ENCODE measurements at regions not wholly inside any gene's neighbourhood (a gene's known extent, or its start where the extent isn't known, plus 50 kb on each side); places are given as distances from the start of the nearest gene placed in this dataset.
A peak's percentile ranks its signal among the peaks of the same experiment; 100 is the strongest.

DNA sequence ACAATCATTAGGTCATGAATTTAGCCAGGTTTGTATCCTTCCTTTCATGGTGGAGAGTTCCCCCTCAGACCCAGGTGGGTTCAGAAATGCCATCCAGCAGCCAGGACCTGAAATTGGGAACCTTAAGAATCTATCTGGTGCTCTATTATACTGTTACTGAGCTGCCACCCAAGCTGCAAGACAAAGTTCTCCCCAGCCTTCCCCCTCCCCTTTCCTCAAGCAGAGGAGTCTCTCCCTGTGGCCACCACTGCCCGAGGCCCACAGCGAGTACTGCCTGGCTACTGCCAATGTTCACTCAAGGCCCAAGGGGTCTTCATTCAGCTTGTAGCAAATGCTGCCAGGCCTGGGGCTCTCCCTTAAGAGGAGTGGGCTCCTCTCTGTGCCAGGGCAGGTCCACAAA is 133.8 kb downstream of the TMEM38B start:
- DNase-seq = no peak

DNA sequence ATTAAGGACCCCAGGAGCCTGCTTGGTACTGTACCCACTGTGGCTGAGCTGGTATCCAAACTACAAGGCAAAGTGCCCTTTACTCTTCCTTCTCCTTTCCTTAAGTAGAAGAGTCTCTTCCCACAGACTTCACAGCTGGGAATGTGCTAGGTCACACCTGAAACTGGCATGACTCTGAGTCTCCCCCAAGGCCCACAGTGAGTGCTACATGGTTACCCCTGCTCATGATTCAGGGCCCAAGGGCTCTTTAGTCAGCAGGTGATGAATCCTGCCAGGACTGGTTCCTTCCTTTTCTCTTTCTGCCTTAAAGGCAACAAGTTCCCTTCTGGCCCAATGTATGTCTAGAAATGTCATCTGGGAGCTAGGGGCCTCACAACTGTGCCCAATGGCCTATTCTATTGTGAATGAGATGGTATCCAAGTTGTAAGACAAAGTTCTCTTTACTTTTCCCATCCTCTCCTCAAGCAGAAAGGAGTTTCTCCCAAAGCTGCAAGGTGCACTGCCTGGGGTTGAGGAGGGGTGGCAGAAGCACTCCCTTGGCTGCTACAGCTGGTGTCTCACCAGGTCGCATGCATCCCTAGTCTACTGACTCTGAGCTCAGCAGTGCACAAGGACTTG is 134.4 kb downstream of the TMEM38B start:
- DNase-seq = no peak

DNA sequence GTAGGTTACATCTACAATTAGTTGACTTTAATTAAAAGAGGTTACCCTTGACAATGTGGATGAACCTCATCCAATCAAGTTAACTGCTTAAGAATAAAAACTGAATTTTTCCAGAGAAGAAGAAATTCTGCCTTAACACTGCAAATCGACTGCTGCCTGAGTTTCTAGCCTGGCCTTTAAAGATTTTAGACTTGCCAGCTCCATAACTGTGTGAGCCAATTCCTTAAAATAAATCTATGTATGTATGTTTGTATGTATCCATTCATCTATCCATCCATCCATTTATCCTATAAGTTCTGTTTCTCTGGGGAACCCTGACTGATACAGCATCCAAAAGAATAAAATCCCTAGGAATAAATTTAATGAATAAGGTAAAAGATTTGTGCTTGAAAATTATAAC is 136.1 kb downstream of the TMEM38B start:
- no peak for DNase-seq

DNA sequence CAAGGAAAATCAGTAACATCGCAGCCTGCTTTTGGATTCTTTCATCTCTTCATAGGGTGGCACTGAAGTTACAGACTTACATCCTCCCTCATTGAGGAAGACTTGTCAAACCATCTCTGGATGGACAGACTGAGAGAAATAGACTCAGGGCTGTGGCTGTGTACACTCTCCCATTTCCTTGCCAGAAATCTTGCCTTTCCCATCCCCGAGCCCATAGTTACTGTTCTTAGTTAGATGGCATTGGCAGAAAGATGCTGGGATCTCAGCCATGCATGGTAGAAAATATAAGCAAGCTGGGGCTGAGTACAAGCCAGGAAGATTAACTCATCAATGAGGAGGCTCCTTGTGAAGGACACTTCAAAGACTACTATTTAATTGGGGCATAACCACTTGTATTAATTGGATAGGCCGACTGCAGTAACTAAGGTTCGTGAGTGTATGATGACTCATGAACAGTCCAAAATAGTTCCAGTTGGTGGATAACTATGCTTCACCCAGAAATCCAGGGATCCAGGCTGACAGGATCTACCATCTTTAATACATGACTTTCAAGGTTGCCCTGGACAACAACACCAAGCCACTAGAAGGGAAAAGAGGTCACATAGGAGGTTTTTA is 137.9 kb downstream of the TMEM38B start:
- DNase-seq = no peak

DNA sequence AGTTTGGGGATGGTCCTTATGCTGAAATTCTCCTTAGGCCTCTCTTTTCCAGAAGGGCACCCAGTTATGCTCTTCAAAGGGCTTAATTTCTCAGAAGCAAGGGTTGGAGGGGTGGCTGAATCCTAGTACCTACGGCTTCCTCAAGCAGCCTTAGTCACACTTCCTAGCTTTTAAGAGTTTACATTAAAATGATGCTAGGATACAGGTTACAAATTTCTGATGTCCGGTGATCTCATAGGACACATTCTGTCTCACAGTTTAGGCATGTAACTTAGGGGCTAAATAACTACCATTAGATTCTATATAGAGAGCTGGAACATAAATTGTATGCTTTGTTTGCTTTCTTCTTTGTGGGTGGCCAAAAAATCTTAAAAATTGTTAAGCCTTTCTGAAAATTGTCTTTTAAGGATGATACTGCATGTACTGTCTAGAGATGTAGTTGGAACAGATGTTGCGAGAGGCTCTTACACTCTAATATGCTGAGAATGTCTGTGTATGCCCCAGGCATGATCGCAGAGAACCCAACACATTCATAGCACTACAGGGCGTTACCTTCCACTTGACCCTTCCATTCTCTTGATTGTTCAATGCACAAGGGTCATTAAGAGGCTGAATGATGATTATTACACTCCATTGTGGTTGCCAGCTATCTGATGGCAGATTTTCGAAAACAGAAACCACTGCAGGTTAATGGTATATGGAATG is 139.1 kb downstream of the TMEM38B start:
- peak in 1 of 3 experiments; percentile 63 for DNase-seq

DNA sequence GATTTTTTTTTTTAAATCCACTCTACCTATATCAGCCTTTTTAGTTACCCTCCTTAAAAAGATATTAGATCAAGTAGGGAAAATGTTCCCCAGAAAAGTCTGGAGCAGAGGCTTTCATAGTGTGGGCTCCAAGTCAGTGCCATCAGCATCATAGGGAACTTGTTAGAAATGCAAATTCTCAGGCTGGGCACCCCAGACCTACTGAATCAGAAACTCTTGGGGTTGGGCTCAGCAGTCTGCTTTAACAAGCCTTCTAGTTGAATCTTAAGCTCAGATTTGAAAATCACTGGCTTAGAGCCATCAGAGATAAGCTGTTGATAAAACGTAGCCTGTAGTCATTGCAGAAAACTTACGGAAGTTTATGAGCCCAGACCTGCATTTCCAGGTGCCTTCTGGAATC is 140.1 kb downstream of the TMEM38B start:
- DNase-seq = no peak

DNA sequence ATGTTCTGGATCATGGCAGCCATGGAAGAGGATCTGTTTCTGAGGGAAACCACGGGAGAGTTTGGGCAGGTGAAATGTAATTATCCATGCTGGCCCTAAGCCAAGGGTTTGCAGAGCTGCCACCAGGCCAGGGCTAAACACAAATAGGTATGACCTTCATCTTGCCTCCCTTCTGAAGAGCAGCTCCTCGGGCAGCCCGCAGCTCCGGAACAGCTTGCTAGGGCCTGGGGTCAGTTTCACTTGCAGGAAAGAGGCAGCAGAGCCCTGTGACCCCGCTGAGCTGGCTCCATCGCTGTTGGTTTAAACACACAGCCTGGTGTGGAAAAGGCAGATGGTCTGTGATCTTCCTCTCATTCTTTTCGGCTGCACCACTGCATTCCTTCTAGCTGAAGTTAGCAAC is 141.4 kb downstream of the TMEM38B start:
- DNase-seq = peak; percentile 23 to 89 (median 65)

DNA sequence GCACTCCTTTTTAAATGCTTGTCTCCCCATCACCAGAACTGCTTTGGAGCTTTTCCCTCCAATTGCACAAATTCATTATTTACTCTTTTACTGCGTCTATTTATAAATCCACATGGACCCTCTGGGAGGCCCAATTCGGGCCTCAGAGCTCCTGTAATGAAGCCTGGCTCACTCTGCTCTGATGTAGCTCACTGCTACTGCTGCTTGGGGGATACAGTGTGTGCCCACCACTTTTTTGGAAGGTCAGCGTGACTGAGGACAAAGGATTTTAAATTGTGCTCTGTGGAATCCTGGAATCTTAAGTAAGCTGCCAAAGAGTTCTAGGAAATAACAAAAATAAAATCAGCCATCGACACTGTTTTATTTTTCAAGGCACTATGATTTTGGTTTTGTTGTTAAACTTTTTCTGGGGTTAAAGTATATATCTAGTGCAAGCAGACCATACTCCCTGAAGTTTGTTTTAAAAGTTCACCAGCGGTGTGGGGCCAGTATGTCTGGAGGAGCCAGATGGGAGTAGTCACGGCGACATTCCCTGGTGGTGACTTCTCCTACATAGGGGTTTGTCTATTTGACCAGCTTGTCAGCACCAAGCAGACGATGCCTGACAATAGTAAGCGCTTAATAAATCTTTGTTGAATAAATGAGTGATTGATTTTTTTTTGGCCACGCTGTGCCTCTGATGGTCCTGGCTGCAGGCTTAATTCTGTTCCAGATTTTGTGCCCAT is 142.8 kb downstream of the TMEM38B start:
- no peak for DNase-seq

DNA sequence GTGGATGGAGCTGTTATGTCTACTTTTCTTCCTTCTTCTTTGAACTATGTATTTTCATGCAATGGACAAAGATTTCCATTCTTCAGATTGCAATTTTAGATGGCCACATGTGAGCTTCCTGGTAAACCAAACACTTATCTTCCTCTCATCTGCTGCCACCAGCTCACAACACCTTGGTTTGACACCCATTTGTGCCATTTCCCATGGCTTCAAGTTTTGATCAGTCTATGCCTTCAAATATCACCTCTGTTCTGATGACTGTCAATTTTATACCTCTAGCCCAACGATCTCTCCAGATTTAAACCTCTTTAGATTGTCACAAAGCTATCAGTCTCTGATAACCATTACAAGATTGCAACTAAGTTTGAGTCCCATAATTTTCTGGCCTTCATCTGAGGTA is 147.2 kb downstream of the TMEM38B start:
- DNase-seq = no peak

DNA sequence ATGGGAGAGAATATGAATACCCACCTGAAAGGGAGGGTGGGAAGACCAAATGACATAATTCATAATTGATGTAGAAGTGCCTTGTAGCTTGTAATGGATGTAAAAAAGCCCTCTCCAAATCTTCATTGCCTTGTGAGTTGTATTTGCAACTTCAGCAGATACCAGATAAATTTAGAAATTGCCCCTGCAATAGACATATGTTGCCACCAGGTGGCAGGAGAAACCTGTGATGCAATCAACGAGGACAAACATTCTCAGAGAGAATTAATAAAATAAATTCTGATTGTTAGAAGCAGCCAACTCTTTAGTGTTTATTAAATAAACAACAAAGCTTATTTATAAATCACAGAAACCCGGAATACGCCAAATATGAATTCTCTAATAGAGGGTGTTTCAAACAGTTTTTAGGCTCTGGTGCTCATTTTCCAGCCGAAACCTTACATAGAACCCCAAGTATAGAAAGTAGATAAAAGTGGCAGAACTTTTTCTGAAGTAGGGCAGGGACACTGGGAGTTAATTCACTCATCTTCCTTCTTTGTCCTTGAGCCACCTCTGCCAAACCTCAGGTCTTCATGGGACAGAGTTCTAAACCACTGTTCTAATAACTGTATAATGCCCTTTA is 147.8 kb downstream of the TMEM38B start:
- DNase-seq = peak; percentile 18 to 28 (median 27)

DNA sequence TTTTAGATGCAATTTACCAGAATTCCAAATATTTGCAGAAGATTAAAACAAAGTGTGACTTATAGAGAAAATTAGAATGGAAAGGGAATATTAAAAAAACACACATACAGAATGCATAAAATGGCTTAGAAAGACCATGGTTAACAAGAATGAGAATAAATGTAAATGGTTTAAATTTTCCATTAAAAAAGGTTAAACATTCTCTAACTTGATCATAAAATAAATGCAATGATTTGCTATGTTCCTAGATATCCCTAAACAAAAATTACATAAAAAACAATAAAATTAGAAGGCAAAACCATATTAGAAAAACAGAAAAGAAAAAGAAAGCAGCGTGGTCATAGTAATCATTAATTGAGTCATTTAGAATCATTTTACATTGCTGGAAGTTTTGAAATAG is 152.5 kb downstream of the TMEM38B start:
- no peak for DNase-seq

DNA sequence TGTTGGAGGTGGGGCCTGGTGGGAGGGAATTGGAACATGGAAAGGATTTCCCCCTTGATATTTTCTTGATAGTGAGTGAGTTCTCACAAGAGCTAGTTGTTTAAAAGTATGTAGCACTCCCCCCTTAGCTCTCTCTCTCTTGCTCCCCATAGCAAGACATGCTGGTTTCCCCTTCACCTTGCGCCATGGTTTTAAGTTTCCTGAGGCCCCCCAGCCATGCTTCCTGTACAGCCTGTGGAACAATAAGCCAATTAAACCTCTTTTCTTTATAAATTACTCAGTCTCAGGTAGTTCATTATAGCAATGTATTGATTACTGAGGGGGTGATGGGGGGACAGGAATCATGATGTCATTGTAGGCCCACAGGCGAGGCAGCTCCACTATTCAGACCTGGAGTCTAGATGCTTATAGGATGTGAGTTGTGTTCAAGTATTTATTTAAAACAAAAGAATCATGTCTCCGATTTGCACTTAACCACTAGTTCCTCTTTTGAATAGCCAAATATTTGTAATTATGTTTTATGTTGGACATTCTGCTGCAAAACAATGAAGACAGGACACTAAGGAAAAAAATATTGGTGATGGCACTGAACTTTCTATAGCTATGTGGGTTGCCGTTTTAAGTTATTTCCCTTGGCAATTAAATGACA is 156.6 kb downstream of the TMEM38B start:
- DNase-seq = no peak

DNA sequence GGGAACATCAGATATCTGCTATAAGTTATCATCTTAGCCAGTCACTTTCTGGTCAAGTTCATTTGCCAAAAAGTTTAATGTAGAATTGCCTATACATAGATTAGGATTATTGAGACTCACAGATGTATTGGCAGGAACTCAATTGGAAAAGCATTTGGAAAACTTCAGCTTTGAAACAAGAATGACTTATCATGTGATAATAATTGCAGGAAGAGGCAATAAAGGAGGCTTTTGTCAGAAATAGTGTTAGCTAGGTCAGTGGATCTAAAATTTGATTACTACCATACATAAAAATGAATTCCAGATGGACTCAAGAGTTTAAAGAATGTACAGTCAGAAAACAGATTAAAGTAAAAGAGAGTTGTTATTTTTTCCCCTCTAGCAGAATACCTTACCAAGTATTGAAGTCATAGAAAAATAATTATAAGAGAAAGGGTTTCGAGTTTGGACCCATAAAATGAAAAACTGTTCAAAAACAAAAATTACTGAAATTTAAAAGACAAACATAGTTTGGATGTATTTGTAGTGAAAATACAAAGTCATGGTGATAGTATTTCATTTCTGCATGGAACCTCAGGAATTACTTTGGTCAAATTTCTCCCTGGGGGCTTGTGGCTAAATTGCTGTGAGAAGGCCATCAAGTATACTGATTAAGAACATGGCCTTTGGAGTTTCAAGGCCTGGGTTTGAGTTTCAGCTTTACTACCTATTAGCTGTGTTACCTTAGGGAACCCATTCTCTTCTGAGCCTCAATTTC is 159.9 kb downstream of the TMEM38B start:
- DNase-seq = no peak

DNA sequence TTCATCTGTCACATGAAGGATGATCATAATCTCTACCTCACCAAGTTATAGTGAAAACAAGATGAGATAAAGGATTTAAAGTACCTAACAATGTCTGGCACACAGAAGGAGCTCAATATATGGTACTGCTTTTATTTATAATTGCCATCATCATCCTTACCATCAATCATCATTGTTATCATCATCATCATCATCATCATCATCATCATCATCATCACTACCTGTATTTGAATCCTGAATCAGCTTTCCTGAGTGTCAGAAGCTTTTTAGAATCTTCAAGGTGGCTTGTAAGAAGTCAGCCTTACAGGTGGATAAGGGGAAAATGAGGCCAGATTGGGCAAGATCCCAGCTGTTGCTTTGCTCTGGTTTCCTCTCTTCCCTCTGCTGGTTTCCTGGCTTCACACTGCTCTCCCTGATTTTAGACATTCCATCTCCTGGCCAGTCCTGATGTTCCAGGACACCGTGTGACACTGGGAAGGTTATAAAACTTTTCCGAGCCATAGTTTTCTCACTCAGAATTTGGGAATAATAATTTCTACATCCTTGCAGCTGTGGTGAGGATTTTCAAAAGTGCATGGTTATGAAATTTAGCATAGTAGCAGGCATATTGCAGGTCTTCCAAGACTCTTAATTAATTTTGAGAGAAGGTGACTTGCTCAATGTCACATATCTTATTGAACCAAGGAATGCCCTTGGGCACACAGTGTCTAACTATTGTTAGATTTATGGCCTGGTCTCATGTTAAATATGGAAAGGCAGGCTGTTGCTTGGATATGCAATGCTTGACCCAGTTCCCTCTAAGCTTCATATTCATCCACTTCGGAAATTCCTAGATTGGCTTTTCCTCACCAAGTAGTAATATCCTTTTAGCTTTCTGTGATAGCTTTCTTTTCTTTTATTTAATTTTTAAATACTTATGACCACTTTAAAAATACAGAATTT is 160.7 kb downstream of the TMEM38B start:
- no peak for DNase-seq

DNA sequence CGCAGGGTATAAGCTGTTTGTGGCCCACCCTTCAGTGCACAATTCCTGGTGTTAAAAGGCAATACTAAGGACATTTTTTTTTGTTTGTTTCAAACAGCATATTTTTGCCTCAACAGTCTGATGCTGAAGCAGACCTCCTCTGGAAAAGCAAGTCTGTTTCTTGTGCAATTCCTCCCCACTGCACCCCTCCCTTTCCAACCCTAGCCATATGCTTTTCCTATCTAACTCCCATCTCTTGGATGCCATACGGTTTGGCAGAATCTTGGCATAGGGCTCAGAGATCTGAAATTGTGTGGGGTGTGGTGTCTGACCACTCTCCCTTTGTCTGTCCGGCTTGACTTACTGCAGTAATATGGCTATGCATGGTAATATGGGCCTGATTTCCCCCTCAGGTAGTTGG is 161.6 kb downstream of the TMEM38B start:
- DNase-seq = no peak

DNA sequence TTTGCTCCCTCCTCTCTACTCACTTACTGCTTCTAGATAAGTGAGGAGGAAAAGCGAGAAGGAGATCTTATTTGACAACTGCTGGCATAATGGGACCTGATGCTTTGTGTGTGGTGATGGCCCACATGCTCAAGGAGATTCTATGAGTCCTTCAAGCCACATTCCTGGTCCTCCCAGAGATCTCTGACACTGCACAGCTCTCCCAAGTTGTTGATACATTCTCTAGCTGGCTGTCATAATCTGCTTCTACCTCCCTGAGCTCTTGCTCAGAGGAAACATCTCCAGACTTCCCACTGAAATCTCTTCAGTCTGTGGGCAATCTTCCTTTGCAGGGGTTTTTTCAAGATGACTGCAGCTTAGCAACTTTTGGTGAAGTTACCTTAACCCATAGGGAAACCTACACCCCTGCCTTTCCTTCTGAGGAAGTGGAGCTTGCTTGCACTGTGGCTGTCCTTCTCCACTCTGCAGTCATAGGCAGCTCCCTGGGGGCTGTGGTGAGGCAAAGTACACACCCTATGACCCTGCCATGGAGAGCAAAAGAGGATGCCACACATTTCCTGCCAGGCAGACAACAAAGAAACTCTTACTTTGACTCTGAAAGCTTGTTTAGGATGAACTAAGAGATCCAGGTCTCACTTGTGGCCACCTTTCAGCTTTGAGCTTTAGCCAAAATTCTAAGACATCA is 163.8 kb downstream of the TMEM38B start:
- DNase-seq = no peak

DNA sequence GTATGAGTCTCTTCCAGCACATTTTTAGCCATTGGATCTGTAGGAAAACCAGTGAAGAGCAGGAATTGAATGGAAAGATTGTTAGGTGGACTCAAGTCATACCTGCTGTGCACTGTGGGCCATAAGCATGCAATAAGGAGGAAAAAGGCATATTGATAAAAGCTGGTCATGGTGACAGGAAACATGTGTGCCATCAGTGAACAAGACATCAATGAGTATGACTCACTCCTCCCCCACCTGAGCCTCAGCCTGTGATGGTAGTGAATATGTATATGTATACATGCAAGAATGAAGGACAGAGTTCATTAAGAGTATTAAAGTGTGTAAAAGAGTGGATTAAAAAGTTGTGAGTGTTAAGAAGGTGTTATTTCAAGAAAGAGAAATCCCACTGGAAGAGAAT is 164.5 kb downstream of the TMEM38B start:
- DNase-seq = no peak

DNA sequence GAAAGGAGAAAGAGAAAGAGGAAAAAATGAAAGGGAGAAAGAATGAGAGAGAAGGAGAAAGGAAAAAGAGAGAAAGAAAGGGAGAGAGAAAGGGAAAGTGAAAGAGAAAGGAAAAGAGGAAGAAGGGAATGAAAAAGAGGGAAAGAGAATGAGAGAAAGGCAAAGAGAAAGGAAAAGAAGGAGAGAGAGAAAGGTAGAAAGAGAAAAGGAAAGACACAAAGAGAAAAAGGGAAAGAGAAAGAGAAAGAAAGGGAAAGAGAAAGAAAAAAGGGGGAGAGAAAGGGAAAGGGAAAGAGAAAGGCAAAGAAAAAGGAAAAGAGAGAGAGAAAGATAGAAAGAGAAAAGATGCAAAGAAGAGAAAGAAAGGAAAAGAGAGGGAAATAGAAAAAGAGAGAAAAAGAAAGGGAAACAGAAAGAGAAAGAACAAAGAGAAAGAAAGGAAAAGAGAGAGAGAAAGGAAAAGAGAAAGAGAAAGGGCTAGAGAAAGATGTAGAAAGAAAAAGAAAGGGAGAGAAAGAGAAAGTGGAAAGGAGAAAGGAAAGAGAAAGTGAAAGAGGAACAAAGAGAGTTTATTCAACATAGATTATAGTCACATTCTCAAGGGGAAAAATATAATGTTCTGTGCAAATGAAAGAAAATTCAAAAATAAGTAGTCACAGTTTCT is 165.2 kb downstream of the TMEM38B start:
- no peak for DNase-seq

DNA sequence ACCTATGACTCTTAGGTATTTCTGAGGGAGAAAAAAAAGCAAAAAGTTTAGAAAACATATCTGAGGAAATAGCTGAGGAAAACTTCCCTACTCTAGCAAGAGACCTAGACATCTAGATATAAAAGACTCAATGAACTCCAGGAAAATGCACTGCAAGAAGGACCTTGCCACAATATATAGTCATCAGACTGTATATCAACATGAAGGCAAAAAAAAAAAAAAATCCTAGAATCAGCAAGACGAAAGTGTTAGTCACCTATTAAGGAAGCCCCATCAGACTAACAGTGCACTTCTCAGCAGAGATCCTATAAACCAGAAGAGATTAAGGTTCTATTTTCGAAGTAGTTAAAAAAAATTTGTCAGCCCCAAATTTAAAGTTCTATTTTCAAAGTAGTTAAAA is 166.2 kb downstream of the TMEM38B start:
- DNase-seq = no peak

DNA sequence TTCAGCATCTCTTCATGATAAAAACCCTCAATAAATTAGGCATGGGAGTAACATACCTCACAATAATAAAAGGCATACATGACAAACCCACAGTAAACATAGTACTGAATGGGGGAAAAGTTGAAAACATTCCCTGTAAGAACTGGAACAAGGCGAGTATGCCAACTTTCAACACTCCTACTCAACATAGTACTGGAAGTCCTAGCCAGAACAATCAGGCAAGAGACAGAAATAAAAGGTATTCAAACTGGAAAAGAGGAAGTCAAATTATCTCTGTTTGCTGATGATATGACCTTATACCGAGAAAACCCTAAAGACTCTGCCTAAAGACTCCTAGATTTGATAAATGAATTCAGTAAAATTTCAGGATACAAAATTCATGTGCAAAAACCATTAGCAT is 167.6 kb downstream of the TMEM38B start:
- DNase-seq = no peak
